ENCODE measurements at regions not wholly inside any gene's neighbourhood (a gene's known extent, or its start where the extent isn't known, plus 50 kb on each side); places are given as distances from the start of the nearest gene placed in this dataset.

DNA sequence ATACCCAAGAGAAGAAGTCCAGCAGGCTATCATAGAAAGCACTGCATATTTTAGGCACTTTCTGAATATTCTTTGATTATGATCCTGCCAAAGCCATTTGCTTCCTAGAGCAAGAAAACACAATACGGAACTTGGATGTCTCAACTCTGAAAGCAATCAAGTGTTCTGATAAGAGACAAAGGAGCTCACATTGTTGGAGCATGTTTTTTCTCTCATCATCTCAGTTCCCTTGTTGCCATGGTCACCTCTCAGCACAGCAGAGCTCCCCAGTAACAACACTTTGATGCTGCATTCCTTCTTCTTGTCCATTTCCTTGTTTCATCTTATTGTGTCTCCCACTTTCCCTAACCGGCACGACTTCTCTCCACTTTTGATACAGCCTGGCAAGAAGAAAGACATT is 168.7 kb upstream of the FUT9 start:
- no peaks in the 10 kb centered on the region for H3K36me3 ChIP-seq
- DNase-seq (no peak), ATAC-seq (peak in 1 of 8 donors; percentile 9)
- H3K4me3 ChIP-seq, result no peak overlapping the region
- H3K27me3 ChIP-seq, result no peaks in the 10 kb centered on the region
- WGBS, 2 donors, result 29 to 33% methylated on average over 3 of the region's 3 CpGs
- intact Hi-C loops (cut with DNase I), result loop anchor here in 1 of 10 donors (10.0 kb wide), 1 partner anchor 412 kb away; no protein-coding TSS in a partner anchor
- TF ChIP-seq, protein P1, sequence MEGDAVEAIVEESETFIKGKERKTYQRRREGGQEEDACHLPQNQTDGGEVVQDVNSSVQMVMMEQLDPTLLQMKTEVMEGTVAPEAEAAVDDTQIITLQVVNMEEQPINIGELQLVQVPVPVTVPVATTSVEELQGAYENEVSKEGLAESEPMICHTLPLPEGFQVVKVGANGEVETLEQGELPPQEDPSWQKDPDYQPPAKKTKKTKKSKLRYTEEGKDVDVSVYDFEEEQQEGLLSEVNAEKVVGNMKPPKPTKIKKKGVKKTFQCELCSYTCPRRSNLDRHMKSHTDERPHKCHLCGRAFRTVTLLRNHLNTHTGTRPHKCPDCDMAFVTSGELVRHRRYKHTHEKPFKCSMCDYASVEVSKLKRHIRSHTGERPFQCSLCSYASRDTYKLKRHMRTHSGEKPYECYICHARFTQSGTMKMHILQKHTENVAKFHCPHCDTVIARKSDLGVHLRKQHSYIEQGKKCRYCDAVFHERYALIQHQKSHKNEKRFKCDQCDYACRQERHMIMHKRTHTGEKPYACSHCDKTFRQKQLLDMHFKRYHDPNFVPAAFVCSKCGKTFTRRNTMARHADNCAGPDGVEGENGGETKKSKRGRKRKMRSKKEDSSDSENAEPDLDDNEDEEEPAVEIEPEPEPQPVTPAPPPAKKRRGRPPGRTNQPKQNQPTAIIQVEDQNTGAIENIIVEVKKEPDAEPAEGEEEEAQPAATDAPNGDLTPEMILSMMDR (IDR thresholded peaks at IDR 0.05), result no peak
- H3K9me3 ChIP-seq, result no peaks in the 10 kb centered on the region
- H3K4me1 ChIP-seq, result no peaks in the 10 kb centered on the region
- H3K27ac ChIP-seq, result no peak overlapping the region

DNA sequence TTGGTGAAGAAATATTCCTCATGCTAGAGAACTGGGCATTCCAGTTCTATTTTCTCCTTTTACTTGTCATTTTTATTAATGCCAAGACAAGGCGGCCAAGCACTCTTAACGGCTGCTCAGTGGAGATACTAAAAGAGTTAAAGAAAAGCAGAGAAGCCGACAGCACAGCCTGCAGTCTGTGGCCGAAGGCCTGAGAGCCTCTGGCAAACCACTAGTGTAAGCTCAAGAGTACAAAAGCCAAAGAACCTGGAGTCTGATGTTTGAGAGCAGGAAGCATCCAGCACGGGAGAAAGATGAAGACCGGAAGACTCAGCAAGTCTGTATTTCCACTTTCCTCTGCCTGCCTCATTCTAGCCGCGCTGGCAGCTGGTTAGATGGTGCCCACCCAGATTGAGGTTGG is 167.1 kb upstream of the FUT9 start:
- DNase-seq (no peak), ATAC-seq (no peak)
- TF ChIP-seq, protein P1 (IDR thresholded peaks at IDR 0.05), result no peak
- Histone ChIP-seq H3K27me3 (no peaks in the 10 kb centered on the region), H3K4me3 (no peak overlapping the region), H3K36me3 (no peaks in the 10 kb centered on the region), H3K27ac (no peak overlapping the region), H3K4me1 (no peaks in the 10 kb centered on the region), H3K9me3 (peaks cover 0 to 3% (median 0%) of the 10 kb centered on the region in 11 donors)
- intact Hi-C loops (cut with DNase I), result loop anchor here in 1 of 10 donors (10.0 kb wide), 1 partner anchor 414 kb away; no protein-coding TSS in a partner anchor
- 59 to 62% methylated on average over 8 of the region's 8 CpGs for WGBS, 2 donors

DNA sequence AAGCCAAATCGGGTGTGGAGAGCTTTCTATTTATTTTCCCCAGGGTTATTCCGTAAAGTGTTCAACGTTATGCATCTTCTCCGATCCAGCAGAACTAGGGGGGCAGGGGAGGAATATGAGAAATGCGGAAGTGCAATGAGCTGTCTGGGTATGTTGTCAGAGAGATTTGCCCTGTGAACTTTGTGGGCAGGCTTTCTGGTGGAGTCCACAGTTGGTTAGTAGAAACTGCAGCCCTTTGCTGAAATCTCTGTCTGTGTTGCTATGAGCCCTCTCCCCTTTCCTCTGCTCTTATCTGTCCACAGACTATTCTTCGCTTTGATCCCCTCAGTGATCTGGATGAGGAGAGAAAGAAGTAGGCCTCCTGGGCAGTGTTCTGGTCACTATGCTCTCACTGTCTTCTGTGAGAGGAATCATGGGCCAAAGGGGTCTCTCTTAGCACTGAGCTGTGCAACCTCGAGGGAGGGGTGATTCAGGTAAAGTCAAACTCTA is 158.9 kb upstream of the FUT9 start:
- Histone ChIP-seq H3K4me3 (no peak overlapping the region), H3K9me3 (peaks cover 0 to 26% (median 3%) of the 10 kb centered on the region in 11 donors), H3K27me3 (no peaks in the 10 kb centered on the region), H3K4me1 (no peaks in the 10 kb centered on the region), H3K27ac (no peak overlapping the region), H3K36me3 (no peaks in the 10 kb centered on the region)
- no peak for DNase-seq
- WGBS, 2 donors, result 72 to 80% methylated on average over 7 of the region's 7 CpGs
- ATAC-seq, result no peak
- intact Hi-C loops (cut with DNase I), result no loop called here
- TF ChIP-seq, protein P1 (IDR thresholded peaks at IDR 0.05), result no peak

DNA sequence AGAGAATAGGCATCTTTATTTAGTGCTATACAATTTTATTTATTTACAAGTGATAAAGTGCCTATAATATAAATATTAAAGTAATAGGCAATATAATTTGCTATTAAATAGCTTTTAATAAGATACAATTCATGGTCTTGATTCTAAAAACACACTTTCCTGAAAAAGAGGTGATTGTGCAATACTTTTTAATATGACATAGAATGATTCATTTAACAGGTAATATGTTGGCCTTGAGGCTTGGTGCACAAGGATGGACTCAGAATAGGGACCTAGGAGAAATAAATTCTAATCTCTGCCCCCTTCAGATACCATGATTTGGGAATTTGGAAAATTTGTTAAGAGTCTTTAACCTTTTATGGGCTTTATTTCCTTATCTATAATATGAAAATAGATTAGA is 149.9 kb upstream of the FUT9 start:
- H3K9me3 ChIP-seq, result no peaks in the 10 kb centered on the region
- H3K4me1 ChIP-seq, result no peaks in the 10 kb centered on the region
- no peaks in the 10 kb centered on the region for H3K36me3 ChIP-seq
- ATAC-seq (no peak), DNase-seq (no peak)
- TF ChIP-seq, protein P1 (IDR thresholded peaks at IDR 0.05), result no peak
- intact Hi-C loops (cut with DNase I), result loop anchor here in 2 of 10 donors (5.0 kb wide), 1 partner anchor 434 kb away; no protein-coding TSS in a partner anchor
- H3K4me3 ChIP-seq, result no peak overlapping the region
- no peaks in the 10 kb centered on the region for H3K27me3 ChIP-seq
- H3K27ac ChIP-seq, result no peak overlapping the region

All from heart right ventricle (tissue), 16 donors.